Ammon's horn (tissue), 1 donor: ENCODE measurements at regions not wholly inside any gene's neighbourhood (a gene's known extent, or its start where the extent isn't known, plus 50 kb on each side); places are given as distances from the start of the nearest gene placed in this dataset.

ENCODE experiments used
- DNase-seq: peaks from one replicate; pipeline ENCODE4 v3.0.0-alpha.2; 2016; ENCODE audit warnings: low spot score

GRCh38 chr10:88108115-88108610 lies 244.7 kb downstream of the PTEN start:
- peak; percentile 61 for DNase-seq

DNA sequence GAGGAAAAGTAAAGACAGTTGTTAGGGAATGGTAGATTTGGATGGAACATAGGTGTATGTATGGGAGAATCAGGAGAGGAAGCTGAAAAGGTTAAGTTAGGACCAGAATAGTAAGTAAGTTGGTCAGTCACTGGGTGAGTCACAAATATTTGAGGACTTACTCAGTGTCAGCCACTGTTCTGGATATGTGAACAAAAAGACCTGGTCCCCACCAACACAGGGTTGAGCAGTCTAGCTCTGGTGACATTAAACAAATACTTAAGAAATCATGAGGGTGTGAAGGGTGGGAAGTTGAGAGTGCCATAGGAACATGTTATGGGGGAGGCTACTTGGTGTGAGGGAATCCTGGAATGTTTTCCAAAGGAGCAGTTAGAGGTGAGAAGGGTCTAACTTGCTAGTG lies 246.9 kb downstream of the PTEN start:
- no peak for DNase-seq

- no peak for DNase-seq
These were observed 247.4 kb downstream of the PTEN start for GRCh38 chr10:88110822-88111221.

DNA sequence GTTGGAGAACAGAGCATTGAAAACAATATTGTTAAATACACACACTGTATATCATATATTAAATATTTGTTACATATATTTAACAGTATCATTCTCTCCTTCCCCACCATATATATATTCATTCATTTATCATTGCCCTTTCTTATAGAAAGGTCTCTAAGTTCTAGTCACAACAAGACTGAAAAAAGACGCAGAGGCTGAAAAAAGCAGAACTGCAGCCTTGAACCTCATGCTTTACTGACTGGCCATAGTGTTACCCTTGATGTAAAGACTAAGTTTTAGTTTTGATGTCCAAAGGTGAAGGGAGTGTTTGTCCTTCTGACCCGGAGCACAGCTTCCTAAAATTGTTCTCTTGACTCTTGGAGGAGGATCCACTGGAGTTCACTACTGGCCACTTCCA lies 247.9 kb downstream of the PTEN start:
- DNase-seq, result no peak

DNA sequence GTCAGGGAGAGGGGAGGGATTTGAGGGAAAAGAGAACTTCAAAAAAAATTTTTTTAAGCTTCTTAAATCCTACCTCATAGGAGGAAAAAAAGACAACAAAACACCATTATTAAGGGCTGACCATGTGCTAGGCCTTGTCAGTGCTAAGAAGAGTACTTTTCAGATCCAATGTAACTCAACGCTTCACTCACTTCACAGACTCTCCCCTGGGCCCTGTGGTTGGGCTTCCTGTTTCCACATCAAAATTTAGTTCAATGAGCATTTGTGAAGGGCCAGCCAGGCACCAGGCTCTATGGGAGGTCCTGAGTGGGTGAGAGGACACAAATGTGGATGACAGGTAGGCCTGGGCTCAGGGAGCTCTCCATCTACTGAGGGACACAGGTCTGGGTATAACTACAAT lies 249.8 kb downstream of the PTEN start:
- no peak for DNase-seq

DNA sequence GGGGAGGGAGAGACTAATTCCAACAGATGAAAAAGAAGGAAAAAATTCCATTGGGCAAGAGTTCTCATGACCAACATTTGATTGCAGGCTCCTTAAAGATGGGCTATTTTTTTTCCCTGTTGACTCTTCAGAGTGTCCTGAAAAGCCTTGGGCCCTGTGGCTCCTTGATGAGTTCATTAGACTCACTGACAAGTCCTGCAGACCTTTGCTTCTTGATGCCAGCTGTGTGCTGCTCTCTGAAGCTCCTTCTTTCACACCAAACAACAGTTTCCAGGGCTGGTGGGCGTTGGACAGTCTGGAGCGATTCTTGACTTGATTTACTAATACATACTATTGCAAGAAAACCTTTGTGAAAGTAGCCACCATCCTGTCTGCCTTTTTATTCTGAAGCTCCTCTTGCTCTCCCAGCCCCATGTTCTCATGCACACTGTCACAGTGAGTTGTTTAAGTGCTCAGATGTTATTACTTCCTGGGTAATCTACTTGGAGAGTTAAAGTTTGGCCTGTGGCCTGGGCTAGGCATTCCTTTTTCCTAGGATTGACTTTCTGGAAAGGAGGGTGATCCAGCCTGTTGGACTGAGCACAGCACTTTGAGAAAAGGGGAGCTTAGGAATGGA lies 250.3 kb downstream of the PTEN start:
- DNase-seq, result no peak

DNA sequence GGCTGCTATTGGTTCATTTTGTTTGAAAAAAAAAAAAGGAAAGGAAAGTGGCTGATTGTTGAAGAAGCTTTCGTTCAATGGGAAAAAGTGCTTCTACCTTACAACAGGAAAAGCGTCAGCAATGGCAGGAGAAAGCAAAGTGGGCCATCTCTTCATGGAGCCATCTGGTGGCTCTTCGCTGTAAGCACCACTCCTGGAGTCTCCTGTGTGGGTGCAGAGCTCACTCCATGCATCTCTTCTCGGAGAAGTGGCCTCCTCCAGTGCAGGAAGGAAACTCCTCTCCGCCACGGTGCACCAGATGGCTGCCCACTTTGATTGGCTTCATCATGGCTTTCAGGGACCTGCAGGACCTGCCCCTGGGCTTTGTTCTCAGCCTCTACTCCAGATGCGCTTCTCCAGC lies 250.9 kb downstream of the PTEN start:
- peak; percentile 50 for DNase-seq

GRCh38 chr10:88115407-88115806 lies 252.0 kb downstream of the PTEN start:
- DNase-seq, result no peak

DNA sequence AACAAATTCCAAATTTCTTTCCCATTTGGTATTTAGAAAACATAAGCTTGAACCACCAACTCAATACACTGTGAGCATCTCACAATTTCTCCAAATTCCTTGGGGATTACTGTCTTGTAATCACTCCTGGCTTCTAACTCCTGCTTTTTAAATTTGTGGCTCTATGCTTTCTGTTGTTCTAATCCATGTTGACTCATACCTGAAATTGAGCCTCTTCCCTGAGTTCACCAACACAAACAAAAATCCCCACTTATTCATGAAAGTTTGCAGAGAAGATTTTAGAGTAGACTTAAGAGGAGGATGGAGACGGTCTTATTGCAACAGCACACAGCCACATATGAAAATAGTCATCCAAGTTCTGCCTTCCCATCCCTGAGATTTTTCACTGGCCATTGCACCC lies 252.5 kb downstream of the PTEN start:
- DNase-seq, result no peak

- no peak for DNase-seq
These were observed 253.1 kb downstream of the PTEN start for GRCh38 chr10:88116481-88116880.

DNA sequence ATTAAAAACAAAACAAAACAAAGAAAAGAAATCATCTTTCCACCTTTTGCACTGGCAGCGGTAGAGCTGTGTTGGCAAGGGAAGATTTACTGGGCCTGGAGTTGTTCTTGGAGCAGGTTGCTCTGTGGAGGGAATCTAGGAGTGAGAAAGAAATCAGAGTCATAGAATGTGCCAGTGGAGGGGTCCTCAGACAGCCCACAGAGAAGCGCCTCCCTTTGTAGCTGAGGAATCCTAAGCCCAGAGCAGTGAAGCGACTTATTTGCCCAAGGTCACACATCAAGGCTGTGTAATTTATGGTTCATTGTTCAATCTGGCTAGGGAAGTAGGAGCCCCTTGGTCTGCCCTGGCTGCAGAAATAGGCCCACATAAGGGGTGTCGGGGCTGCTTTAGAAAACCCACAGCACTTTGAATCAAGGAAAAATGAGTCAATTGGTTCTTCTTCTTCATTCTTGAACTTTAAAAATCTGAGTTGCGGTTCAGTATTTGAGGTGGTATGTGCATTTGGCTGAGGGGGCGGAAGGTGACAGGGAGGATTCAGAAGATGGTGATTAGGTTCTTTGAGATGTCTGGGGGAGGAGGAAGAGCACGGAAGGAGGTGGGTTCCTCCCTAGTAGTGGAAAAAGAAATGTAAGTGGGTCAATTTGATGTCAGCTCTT lies 253.7 kb downstream of the PTEN start:
- DNase-seq, result no peak

DNA sequence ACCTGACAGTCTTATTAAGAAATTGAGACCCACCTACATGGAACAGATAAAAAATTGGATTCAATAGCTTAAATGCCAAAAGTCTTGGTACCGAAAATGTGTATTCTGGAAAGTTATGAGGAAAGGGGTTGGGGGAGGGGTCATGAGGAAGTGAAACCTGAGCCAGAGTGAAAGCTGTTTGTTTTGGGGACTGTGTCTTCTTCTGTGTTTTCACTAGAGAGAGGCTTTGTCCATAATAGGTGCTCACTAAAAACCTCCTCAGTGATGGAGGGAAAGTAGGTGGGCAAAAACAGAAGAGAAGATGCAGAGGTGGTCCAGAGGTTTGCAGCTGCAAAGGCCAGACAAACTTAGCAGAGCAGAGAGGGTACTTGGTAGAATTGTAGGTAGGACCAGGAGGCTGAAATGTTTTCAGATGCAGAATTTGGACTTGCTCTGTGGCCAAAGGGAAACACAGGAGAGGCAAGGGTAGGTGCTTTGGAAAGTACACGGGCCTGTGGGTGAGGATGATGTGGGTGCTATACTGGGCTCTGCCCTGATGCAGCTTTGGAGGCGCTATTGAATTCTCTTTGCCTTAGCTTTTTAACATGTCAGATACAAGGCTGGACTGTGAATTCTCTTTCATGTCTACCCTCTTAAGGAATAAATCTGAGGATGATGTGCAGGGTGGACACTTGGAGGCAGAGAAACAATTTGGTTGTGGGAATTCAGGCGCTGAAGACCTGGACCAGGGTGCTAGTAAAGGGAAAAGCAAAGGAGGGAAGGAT lies 254.6 kb downstream of the PTEN start:
- DNase-seq, result no peak

GRCh38 chr10:88118729-88119128 lies 255.3 kb downstream of the PTEN start:
- DNase-seq, result no peak

GRCh38 chr10:88119160-88119559 lies 255.7 kb downstream of the PTEN start:
- DNase-seq, result no peak

- DNase-seq, result no peak
These were observed 256.6 kb downstream of the PTEN start for GRCh38 chr10:88120075-88120474.

GRCh38 chr10:88120599-88121333 lies 257.3 kb downstream of the PTEN start:
- peak; percentile 17 for DNase-seq

- no peak for DNase-seq
These were observed 257.9 kb downstream of the PTEN start for GRCh38 chr10:88121361-88121760.

GRCh38 chr10:88122145-88122544 lies 258.7 kb downstream of the PTEN start:
- no peak for DNase-seq

GRCh38 chr10:88122576-88122975 lies 259.2 kb downstream of the PTEN start:
- no peak for DNase-seq

- DNase-seq, result no peak
These were observed 262.3 kb downstream of the PTEN start for GRCh38 chr10:88125766-88126165.

GRCh38 chr10:88126699-88127098 lies 263.3 kb downstream of the PTEN start:
- no peak for DNase-seq

- DNase-seq, result no peak
These were observed 263.8 kb downstream of the PTEN start for GRCh38 chr10:88127269-88127668.
